Colonic mucosa (tissue), 4 donors: ENCODE measurements at regions not wholly inside any gene's neighbourhood (a gene's known extent, or its start where the extent isn't known, plus 50 kb on each side); places are given as distances from the start of the nearest gene placed in this dataset.

Source experiments
- DNase-seq: peaks from one replicate; pipeline ENCODE4 v3.0.0-alpha.2; 2020
- H3K27ac ChIP-seq: fragments of 200-600 bp; one replicate; pipeline ENCODE4 v1.8.0; 2021
- H3K27me3 ChIP-seq: fragments of 200-600 bp; one replicate; pipeline ENCODE4 v1.8.0; 2021
- H3K36me3 ChIP-seq: fragments of 200-600 bp; one replicate; pipeline ENCODE4 v1.8.0; 2021
- H3K4me1 ChIP-seq: fragments of 200-600 bp; one replicate; pipeline ENCODE4 v1.8.0; 2021; ENCODE audit warnings: mild to moderate bottlenecking
- H3K4me3 ChIP-seq: fragments of 200-600 bp; one replicate; pipeline ENCODE4 v1.8.0; 2021
- H3K9ac ChIP-seq, 2 donors: one replicate each; pipeline ENCODE4 v1.7.0; 2013; ENCODE audit warnings: control low read depth in 2 of 2, low read depth in 2 of 2, low read length in 2 of 2
- H3K9me3 ChIP-seq: fragments of 200-600 bp; one replicate; pipeline ENCODE4 v1.8.0; 2021
- intact Hi-C: fragments of 100-400 bp; cut with DNase I; formaldehyde crosslinking; loops from one replicate; pipeline ENCODE4 v1.14.1; 2022
- TF ChIP-seq, protein P1 (sequence below): fragments of 200-600 bp; IDR thresholded peaks from one replicate; pipeline ENCODE4 v1.8.0; 2022; ENCODE audit warnings: antibody characterized with exemption, mild to moderate bottlenecking
- donor health status: healthy.
- donor health status: DM: no; HTN: no; CAD: no.
- donor health status: DM: no; HTN: no; CAD: no.

DNA sequence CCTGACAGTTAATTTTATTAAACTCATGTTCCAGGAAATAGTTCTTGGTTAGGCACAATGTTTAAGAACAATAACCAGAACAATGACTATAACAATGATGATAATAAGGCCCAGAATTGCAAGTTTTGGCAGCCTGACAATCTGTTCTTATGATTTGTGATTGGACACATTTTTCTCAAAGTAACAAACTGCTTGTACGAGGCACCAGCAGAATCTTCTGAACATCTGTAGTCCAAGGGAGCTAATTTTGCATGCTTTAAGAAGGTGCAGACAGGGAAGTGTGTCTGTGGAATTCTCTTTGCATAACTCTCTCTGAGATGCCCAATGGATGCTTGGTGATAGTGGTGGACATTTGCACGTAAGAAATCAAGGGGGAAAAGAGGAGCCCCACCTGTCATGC, 709.3 kb downstream of the SLC4A3 start:
- intact Hi-C loops: no loop called here
- Histone ChIP-seq H3K4me3 (no peak overlapping the region), H3K36me3 (no peaks in the 10 kb centered on the region), H3K9ac (no peak overlapping the region), H3K9me3 (no peaks in the 10 kb centered on the region), H3K27ac (no peak overlapping the region), H3K4me1 (no peaks in the 10 kb centered on the region), H3K27me3 (no peaks in the 10 kb centered on the region)
- no peak for DNase-seq
- TF ChIP-seq, protein P1, sequence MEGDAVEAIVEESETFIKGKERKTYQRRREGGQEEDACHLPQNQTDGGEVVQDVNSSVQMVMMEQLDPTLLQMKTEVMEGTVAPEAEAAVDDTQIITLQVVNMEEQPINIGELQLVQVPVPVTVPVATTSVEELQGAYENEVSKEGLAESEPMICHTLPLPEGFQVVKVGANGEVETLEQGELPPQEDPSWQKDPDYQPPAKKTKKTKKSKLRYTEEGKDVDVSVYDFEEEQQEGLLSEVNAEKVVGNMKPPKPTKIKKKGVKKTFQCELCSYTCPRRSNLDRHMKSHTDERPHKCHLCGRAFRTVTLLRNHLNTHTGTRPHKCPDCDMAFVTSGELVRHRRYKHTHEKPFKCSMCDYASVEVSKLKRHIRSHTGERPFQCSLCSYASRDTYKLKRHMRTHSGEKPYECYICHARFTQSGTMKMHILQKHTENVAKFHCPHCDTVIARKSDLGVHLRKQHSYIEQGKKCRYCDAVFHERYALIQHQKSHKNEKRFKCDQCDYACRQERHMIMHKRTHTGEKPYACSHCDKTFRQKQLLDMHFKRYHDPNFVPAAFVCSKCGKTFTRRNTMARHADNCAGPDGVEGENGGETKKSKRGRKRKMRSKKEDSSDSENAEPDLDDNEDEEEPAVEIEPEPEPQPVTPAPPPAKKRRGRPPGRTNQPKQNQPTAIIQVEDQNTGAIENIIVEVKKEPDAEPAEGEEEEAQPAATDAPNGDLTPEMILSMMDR: no peak

DNA sequence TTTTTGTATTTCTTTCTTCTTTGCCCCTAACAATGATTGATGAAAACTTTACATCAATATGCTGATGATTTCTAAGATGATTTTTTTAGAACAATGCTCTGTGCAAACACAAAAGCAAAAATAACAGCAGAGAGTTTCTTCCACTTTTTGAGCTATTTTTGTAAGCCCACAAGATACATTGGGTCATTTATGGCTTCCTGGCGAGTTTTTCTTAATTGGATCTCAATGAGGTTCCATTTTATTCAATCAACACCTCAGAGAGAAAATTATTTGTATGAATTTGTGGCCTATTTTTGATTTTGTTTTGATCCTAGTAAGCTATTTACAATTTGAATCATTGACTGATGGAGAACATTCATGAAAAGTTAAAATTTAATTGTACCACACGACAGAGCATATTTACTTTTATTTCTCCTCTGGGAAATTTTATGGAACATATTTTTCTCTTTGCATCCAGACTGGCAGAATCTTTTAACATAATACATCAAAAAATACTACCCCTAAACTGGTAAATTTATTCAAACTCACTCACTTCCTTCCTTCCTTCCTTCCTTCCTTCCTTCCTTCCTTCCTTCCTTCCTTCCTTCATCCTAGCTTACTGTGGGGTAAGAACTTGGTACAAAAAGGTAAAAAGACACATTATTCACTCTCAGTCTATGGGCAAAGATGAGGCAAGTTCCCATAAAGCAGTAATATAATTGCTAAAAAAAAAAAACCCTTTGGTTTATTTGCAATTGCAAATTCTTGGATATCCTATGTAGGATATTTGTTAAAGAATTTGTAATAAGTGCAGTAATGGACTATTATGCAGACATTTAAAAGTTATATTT, 710.4 kb downstream of the SLC4A3 start:
- DNase-seq: no peak
- Histone ChIP-seq H3K27me3 (no peaks in the 10 kb centered on the region), H3K9ac (no peak overlapping the region), H3K36me3 (no peaks in the 10 kb centered on the region), H3K27ac (no peak overlapping the region), H3K4me3 (no peak overlapping the region), H3K9me3 (no peaks in the 10 kb centered on the region), H3K4me1 (no peaks in the 10 kb centered on the region)
- intact Hi-C loops: no loop called here
- TF ChIP-seq, protein P1: no peak

DNA sequence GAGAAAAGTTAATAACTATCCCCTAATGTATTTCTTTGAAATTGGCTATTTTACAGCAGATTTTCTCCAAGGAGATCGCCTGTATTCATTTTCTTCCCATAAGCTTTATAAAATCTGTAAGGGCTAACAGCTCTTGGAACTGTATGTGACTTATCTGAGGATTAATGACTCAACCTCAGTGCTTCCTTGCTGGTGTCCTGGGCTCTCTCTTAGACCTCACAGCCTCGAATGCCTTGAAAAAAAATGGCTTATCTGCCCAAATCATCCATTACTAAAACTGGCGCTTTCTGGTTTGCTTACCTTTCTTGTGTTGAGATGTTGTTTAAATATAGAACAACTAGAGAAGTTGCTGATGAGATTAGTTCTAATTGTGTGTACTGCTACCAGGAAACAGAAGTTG, 713.6 kb downstream of the SLC4A3 start:
- no peaks in the 10 kb centered on the region for H3K27me3 ChIP-seq
- H3K9me3 ChIP-seq: no peaks in the 10 kb centered on the region
- TF ChIP-seq, protein P1: no peak
- H3K9ac ChIP-seq: no peak overlapping the region
- no peaks in the 10 kb centered on the region for H3K36me3 ChIP-seq
- H3K4me1 ChIP-seq: no peaks in the 10 kb centered on the region
- no peak overlapping the region for H3K27ac ChIP-seq
- no peak overlapping the region for H3K4me3 ChIP-seq
- no peak for DNase-seq
- intact Hi-C loops: no loop called here

DNA sequence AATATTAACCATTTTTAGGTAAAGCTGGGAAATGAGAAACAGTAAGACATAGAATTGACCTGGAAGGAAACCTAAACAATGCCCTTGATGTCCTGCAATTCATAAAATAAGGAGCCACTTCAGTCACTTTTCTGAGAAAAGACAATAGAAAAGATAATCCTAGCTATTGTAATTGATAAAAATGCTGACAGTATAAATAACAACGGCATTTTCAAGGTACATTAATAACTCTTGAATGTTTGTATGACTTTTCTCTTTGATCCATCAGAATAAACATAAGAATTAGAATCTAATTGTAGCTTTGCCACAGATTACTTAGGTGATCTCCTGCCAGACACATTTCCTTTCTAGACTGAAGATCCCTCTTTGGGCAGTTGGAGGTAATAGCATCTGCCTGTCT, 719.5 kb downstream of the SLC4A3 start:
- H3K4me1 ChIP-seq: no peaks in the 10 kb centered on the region
- no peak overlapping the region for H3K4me3 ChIP-seq
- no peaks in the 10 kb centered on the region for H3K9me3 ChIP-seq
- intact Hi-C loops: no loop called here
- DNase-seq: no peak
- no peak overlapping the region for H3K27ac ChIP-seq
- no peaks in the 10 kb centered on the region for H3K36me3 ChIP-seq
- no peak overlapping the region for H3K9ac ChIP-seq
- H3K27me3 ChIP-seq: no peaks in the 10 kb centered on the region
- TF ChIP-seq, protein P1: no peak

DNA sequence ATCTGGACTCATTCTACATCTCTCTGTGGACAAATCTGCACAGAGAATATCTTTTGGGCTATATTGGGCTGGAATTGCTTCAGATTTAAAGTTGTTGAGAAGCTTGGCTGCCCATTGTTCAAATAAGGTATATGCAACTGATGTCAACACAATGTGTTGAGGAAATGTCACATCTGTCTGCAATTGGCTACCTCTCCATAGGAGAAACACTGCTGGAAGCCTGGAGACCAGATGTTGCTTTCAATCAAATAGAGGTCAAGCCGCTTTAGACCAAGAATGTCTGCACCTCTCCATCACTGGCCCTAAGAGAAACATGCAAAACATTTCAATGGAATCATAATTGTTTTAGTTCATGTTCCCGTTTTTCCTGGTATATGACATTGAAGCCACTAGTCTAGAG, 720.2 kb downstream of the SLC4A3 start:
- no peaks in the 10 kb centered on the region for H3K4me1 ChIP-seq
- no peaks in the 10 kb centered on the region for H3K27me3 ChIP-seq
- intact Hi-C loops: no loop called here
- H3K36me3 ChIP-seq: no peaks in the 10 kb centered on the region
- H3K9me3 ChIP-seq: no peaks in the 10 kb centered on the region
- H3K4me3 ChIP-seq: no peak overlapping the region
- no peak for DNase-seq
- no peak overlapping the region for H3K9ac ChIP-seq
- no peak overlapping the region for H3K27ac ChIP-seq
- TF ChIP-seq, protein P1: no peak
